GM12865 (cell line): ENCODE measurements at regions not wholly inside any gene's neighbourhood (a gene's known extent, or its start where the extent isn't known, plus 50 kb on each side); places are given as distances from the start of the nearest gene placed in this dataset.
"Not testable (repeated sequence)": the region's sequence is repeated elsewhere in the genome, so short reads cannot be mapped to it uniquely, and the experiment has no call there.

Experiments used
- DNase-seq: peaks from one replicate; pipeline ENCODE4 v3.0.0; 2010; ENCODE audit warnings: low read depth
- H3K4me3 ChIP-seq: 2 replicates; pipeline ENCODE4 v1.5.1; 2011; ENCODE audit warnings: mild to moderate bottlenecking, low read depth, low read length, control low read depth
- TF ChIP-seq, protein P1 (sequence below): IDR thresholded peaks from 2 replicates; pipeline ENCODE4 v1.5.1; 2011; ENCODE audit warnings: low read length, control low read depth, low read depth, inconsistent platforms; ENCODE audit not compliant: insufficient read depth; ENCODE audit errors: missing control alignments

DNA sequence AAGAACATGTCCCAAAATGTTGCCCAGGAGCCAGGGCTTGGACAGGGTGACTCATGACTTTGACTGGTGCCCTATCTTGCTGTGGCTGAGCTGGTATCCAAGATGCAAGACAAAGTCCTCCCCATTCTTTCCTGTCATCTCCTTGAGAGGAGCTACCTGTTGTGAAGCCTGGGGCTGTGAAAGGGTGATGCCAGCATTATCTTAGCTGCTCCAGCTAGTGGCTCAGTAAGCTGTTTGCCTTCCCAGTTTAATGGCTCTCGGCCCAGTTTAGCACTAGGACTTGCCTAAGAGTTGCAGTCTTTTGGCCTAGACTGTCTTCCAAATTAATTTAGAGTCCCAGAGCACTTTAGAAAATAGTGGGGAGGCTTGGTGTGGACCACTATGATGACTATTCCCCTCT lies 424.3 kb upstream of the NRG3 start:
- TF ChIP-seq, protein P1, sequence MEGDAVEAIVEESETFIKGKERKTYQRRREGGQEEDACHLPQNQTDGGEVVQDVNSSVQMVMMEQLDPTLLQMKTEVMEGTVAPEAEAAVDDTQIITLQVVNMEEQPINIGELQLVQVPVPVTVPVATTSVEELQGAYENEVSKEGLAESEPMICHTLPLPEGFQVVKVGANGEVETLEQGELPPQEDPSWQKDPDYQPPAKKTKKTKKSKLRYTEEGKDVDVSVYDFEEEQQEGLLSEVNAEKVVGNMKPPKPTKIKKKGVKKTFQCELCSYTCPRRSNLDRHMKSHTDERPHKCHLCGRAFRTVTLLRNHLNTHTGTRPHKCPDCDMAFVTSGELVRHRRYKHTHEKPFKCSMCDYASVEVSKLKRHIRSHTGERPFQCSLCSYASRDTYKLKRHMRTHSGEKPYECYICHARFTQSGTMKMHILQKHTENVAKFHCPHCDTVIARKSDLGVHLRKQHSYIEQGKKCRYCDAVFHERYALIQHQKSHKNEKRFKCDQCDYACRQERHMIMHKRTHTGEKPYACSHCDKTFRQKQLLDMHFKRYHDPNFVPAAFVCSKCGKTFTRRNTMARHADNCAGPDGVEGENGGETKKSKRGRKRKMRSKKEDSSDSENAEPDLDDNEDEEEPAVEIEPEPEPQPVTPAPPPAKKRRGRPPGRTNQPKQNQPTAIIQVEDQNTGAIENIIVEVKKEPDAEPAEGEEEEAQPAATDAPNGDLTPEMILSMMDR: no peak

DNA sequence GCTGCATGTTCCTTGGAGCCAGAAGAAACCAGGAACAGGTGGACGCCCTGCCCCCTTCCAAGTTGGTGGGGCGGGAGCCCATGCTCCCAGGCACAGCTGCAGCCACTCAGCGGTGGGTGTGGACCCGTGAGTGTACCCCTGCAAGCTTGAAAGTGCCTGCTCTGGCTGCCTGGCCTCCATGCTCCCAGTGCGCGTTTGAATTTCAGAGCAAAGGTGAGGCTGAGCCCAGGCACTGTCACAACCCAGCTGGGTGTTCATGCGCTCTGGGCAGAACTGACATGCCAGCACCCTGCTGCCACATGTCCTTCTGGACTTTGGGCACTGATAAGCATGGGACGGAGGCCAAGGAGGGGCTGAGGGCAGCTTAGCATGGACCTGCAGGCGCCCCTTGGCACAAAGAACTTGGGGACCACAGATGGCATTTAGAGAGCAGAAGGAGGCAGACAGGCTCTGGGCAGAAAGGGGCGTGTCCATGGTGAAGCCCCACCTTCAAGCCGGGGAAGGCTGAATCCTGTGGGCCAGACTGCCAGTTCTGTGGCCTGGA lies 402.0 kb upstream of the NRG3 start:
- DNase-seq: no peak

More for the DNA sequence above, 424.3 kb upstream of the NRG3 start:
- no peak overlapping the region for H3K4me3 ChIP-seq
- DNase-seq: no peak

DNA sequence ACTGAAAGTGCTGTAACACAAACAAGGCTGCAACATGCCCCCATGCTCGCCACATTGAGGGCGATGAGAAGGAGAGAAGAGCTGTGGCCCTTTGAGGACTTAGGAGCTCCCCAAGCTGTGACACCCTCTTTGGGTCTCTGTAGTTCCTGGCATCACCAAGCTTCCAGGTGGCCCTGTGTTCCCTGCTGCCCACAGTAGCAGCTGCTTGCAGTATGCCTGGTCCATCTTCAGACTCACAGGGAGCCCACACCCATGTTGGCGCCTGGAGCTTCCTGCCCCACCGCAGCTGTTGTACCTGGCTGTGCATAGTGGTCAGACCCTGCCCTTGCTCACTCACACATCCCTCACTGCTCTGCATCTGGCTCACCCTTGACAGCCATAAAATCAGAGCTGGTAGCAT lies 401.2 kb upstream of the NRG3 start:
- no peak for DNase-seq
- TF ChIP-seq, protein P1: no peak
- H3K4me3 ChIP-seq: no peak overlapping the region

More for the DNA sequence above, 402.0 kb upstream of the NRG3 start:
- TF ChIP-seq, protein P1: no peak
- no peak overlapping the region for H3K4me3 ChIP-seq

DNA sequence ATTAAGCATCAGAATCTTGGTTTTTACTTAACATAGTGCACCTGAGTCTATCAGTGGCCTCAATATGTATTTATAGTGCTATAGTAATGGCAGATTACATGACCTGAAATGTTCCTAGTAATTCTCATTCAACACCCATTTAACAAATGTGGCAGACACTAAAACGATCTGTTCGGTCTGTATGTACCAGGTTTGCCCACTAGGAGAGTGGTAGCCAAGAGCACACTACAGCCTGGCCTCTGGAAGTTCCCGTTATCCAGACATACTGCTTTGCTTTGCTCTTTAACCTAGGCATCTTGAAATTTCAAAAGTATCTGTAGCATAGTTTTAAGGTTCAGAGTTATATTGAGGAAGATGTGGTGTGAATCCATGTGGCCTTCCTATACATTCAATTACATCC lies 395.7 kb upstream of the NRG3 start:
- no peak for DNase-seq
- H3K4me3 ChIP-seq: no peak overlapping the region
- TF ChIP-seq, protein P1: no peak

DNA sequence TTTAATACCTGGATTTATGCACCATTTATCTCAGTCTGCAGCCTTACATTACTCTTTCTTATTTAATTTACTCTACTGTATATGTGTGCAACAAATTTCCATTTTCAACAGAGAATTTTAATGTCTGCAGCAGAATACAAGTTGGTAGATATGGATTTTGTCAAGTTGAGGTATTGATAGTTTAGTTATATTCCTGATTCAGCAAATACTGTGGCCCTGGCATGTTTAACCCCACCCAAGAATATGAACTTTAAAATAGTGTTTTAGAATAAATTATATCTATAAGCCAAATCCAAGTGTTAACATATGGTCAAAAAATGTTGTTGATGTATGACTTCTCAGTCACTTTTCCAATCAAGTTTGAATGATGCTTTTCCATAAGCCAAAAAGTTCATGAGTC lies 378.4 kb upstream of the NRG3 start:
- H3K4me3 ChIP-seq: no peak overlapping the region
- TF ChIP-seq, protein P1: no peak
- no peak for DNase-seq

DNA sequence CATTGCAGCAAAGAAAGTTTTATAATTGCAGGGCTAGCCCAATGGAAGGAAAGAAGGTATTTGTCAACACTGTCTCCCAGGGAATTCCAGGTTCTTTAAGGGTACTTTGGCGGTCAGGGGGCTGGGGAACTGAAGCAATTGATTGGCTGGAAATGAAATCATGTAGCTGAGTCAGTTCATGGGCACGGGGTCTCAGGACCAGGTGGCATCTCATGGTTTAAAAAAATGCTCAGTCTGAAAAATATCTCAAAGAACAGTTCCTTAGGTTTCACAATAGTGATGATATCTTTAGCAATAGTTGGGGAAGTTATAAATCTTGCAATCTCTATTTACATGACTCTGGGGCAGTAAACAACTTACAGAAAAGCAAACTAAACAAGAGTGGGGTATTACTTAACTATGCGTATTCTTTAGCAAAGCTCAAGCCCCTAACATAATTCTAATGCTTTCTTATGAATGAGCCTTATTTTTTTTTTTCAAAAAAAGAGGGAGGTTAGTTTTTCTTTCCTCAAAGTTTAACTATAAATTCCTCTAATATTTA lies 376.9 kb upstream of the NRG3 start:
- DNase-seq: no peak
- TF ChIP-seq, protein P1: no peak

DNA sequence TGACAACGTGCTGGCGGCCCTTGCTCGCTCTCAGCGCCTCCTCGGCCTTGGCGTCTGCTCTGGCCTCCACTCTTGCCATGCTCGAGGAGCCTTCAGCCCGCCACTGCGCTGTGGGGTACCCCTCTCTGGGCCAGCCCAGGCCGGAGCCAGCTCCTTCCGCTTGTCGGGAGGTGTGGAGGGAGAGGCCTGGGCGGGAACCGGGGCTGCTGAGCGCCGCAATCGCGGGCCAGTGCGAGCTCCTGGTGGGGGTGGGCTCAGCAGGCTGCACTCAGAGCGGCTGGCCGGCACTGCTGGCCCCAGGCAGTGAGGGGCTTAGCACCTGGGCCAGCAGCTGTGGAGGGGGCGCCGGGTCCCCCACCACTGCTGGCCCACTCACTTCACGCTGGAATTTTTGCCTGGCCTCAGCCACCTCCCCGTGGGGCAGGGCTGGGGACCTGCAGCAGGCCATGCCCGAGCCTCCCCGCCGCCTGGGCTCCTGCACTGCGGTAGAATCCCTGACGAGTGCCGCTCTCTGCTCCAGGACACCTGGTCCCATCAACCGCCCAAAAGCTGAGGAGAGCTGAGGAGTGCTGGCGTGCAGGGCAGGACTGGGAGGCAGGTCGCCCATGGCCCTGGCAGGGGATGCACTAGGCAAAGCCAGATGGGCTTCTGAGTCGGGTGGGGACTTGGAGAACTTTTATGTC lies 372.2 kb upstream of the NRG3 start:
- H3K4me3 ChIP-seq: no peak overlapping the region
- no peak for DNase-seq
- TF ChIP-seq, protein P1: no peak

More for the DNA sequence above, 376.9 kb upstream of the NRG3 start:
- H3K4me3 ChIP-seq: no peak overlapping the region

DNA sequence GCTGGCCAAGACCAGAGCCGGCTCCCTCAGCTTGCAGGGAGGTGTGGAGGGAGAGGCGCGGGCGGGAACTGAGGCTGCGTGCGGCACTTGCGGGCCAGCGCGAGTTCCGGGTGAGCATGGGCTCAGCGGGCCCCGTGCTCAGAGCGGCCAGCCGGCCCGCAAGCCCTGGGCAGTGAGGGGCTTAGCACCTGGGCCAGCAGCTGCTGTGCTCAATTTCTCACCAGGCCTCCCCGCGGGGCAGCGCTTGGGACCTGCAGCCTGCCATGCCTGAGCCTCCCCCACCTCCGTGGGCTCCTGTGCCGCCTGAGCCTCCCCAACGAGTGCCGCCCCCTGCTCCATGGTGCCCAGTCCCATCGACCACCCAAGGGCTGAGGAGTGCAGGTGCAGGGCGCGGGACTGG lies 369.2 kb upstream of the NRG3 start:
- DNase-seq, H3K4me3 ChIP-seq: not testable (repeated sequence)
